ENCODE measurements at regions not wholly inside any gene's neighbourhood (a gene's known extent, or its start where the extent isn't known, plus 50 kb on each side); places are given as distances from the start of the nearest gene placed in this dataset.

GRCh38 chr3:39000008-39000450 lies 51.7 kb downstream of the SCN11A start:
- TF ChIP-seq CTCF (IDR thresholded peaks at IDR 0.05) = peak in 5 of 6 experiments; percentile 11 to 63 (median 48)
- TF ChIP-seq POLR2A (IDR thresholded peaks at IDR 0.05) = no peak
